ENCODE measurements at regions not wholly inside any gene's neighbourhood (a gene's known extent, or its start where the extent isn't known, plus 50 kb on each side); places are given as distances from the start of the nearest gene placed in this dataset.

- no peaks in the 10 kb centered on the region for H3K9me3 ChIP-seq (ENCODE audit: control insufficient read depth, insufficient read depth, low read depth, low read length)
- H3K4me1 ChIP-seq (ENCODE audit: control insufficient read depth, extremely low read depth, insufficient read depth, low read length), result no peaks in the 10 kb centered on the region
- H3K79me2 ChIP-seq (ENCODE audit: control insufficient read depth, insufficient read depth, low read length), result no peaks in the 10 kb centered on the region
- H3K27me3 ChIP-seq (ENCODE audit: control insufficient read depth, insufficient read depth, low read length), result no peaks in the 10 kb centered on the region
- H3K9ac ChIP-seq (ENCODE audit: insufficient read depth, low read length), result no peak overlapping the region
- TF ChIP-seq CTCF (conservative IDR thresholded peaks at IDR 0.05 in 1 of 2, IDR thresholded peaks at IDR 0.05 in 1 of 2; ENCODE audit: low read depth in 1 of 2, low read length in 2 of 2) (no peak), EZH2 (IDR thresholded peaks at IDR 0.05; ENCODE audit: low read length, missing control alignments) (no peak)
- H3K27ac ChIP-seq (ENCODE audit: insufficient read depth, low read length), result no peak overlapping the region
- no peak overlapping the region for H2AFZ ChIP-seq (ENCODE audit: low read length)
- no peaks in the 10 kb centered on the region for H4K20me1 ChIP-seq (ENCODE audit: control insufficient read depth, extremely low read depth, insufficient read depth, low read length)
- no peaks in the 10 kb centered on the region for H3K36me3 ChIP-seq (ENCODE audit: control insufficient read depth, insufficient read depth, low read length)
- no peak for DNase-seq (ENCODE audit: low read depth in 2 of 2)
- H3K4me2 ChIP-seq (ENCODE audit: extremely low read depth, insufficient read depth, low read length), result no peak overlapping the region
- H3K4me3 ChIP-seq (replicated peaks in 1 of 4; ENCODE audit: control extremely low read depth in 1 of 4, insufficient read depth in 1 of 4, low read depth in 3 of 4, low read length in 4 of 4), result no peak overlapping the region
These were observed 84.1 kb upstream of the IRX1 start for GRCh38 chr5:3511519-3511918.

GRCh38 chr5:3510642-3511417, 84.8 kb upstream of the IRX1 start:
- Histone ChIP-seq H3K36me3 (ENCODE audit: control insufficient read depth, insufficient read depth, low read length) (no peaks in the 10 kb centered on the region), H3K9ac (ENCODE audit: insufficient read depth, low read length) (no peak overlapping the region), H3K4me1 (ENCODE audit: control insufficient read depth, extremely low read depth, insufficient read depth, low read length) (no peaks in the 10 kb centered on the region), H3K9me3 (ENCODE audit: control insufficient read depth, insufficient read depth, low read depth, low read length) (no peaks in the 10 kb centered on the region), H3K27ac (ENCODE audit: insufficient read depth, low read length) (no peak overlapping the region), H4K20me1 (ENCODE audit: control insufficient read depth, extremely low read depth, insufficient read depth, low read length) (no peaks in the 10 kb centered on the region), H3K4me2 (ENCODE audit: extremely low read depth, insufficient read depth, low read length) (no peak overlapping the region), H3K79me2 (ENCODE audit: control insufficient read depth, insufficient read depth, low read length) (no peaks in the 10 kb centered on the region), H3K4me3 (replicated peaks in 1 of 4; ENCODE audit: control extremely low read depth in 1 of 4, insufficient read depth in 1 of 4, low read depth in 3 of 4, low read length in 4 of 4) (no peak overlapping the region), H3K27me3 (ENCODE audit: control insufficient read depth, insufficient read depth, low read length) (no peaks in the 10 kb centered on the region), H2AFZ (ENCODE audit: low read length) (no peak overlapping the region)
- no peak for DNase-seq (ENCODE audit: low read depth in 2 of 2)
- TF ChIP-seq EZH2 (IDR thresholded peaks at IDR 0.05; ENCODE audit: low read length, missing control alignments) (no peak), CTCF (conservative IDR thresholded peaks at IDR 0.05 in 1 of 2, IDR thresholded peaks at IDR 0.05 in 1 of 2; ENCODE audit: low read depth in 1 of 2, low read length in 2 of 2) (no peak)

DNA sequence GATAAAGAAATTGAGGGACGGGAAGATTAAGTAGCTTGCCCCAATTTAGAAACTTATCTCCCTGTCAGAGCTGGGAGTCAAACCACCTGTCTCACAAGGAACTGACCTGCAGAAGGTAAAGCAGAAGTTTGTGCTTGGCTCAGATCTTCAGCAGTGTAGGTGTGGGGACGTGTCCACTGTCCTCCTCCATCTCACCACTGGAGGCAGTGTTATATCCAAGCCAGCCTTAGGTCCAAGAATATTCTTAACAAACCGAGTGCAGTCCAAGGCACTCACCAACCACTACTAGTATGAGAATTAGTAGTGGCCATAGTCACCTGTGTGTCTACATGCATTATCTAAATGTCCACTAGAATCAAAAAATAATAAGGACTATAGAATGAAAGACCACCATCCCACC, 86.3 kb upstream of the IRX1 start:
- Histone ChIP-seq H3K4me3 (replicated peaks in 1 of 4; ENCODE audit: control extremely low read depth in 1 of 4, insufficient read depth in 1 of 4, low read depth in 3 of 4, low read length in 4 of 4) (no peak overlapping the region), H3K4me1 (ENCODE audit: control insufficient read depth, extremely low read depth, insufficient read depth, low read length) (no peaks in the 10 kb centered on the region), H3K27me3 (ENCODE audit: control insufficient read depth, insufficient read depth, low read length) (no peaks in the 10 kb centered on the region), H3K36me3 (ENCODE audit: control insufficient read depth, insufficient read depth, low read length) (no peaks in the 10 kb centered on the region), H3K27ac (ENCODE audit: insufficient read depth, low read length) (no peak overlapping the region), H4K20me1 (ENCODE audit: control insufficient read depth, extremely low read depth, insufficient read depth, low read length) (no peaks in the 10 kb centered on the region), H3K9ac (ENCODE audit: insufficient read depth, low read length) (no peak overlapping the region), H3K79me2 (ENCODE audit: control insufficient read depth, insufficient read depth, low read length) (no peaks in the 10 kb centered on the region), H2AFZ (ENCODE audit: low read length) (no peak overlapping the region), H3K4me2 (ENCODE audit: extremely low read depth, insufficient read depth, low read length) (no peak overlapping the region), H3K9me3 (ENCODE audit: control insufficient read depth, insufficient read depth, low read depth, low read length) (no peaks in the 10 kb centered on the region)
- DNase-seq (ENCODE audit: low read depth in 2 of 2), result no peak
- TF ChIP-seq EZH2 (IDR thresholded peaks at IDR 0.05; ENCODE audit: low read length, missing control alignments), result no peak
- TF ChIP-seq CTCF (conservative IDR thresholded peaks at IDR 0.05 in 1 of 2, IDR thresholded peaks at IDR 0.05 in 1 of 2; ENCODE audit: low read depth in 1 of 2, low read length in 2 of 2), result no peak
